ENCODE measurements at regions not wholly inside any gene's neighbourhood (a gene's known extent, or its start where the extent isn't known, plus 50 kb on each side); places are given as distances from the start of the nearest gene placed in this dataset.
"Not testable (repeated sequence)": the region's sequence is repeated elsewhere in the genome, so short reads cannot be mapped to it uniquely, and the experiment has no call there.

- no peak overlapping the region for H4K91ac ChIP-seq (ENCODE audit: low read depth, low read length, poor library complexity)
- no peak overlapping the region for H3K4me3 ChIP-seq (ENCODE audit: low read length in 2 of 2)
- H3K4me2 ChIP-seq (ENCODE audit: insufficient read depth, low read length, poor library complexity, severe bottlenecking) = no peak overlapping the region
- H3K79me1 ChIP-seq (ENCODE audit: low read depth, low read length) = no peaks in the 10 kb centered on the region
- H2BK12ac ChIP-seq (ENCODE audit: low read length) = no peak overlapping the region
- H3K23ac ChIP-seq (ENCODE audit: low read depth, low read length, poor library complexity) = no peak overlapping the region
- no peak overlapping the region for H2AK5ac ChIP-seq (ENCODE audit: low read depth, low read length)
- H2BK5ac ChIP-seq (ENCODE audit: low read length) = no peak overlapping the region
- no peak for DNase-seq (ENCODE audit: low spot score)
- no peaks in the 10 kb centered on the region for H3K36me3 ChIP-seq (replicated peaks in 1 of 2; ENCODE audit: control insufficient read depth in 2 of 2, insufficient read depth in 2 of 2, low read length in 2 of 2)
- no peak overlapping the region for H2AFZ ChIP-seq (ENCODE audit: low read length)
- H2BK120ac ChIP-seq (ENCODE audit: low read depth, low read length) = no peak overlapping the region
- H3K9ac ChIP-seq (ENCODE audit: low read depth, low read length, poor library complexity) = no peak overlapping the region
- H3K4ac ChIP-seq (ENCODE audit: low read length) = no peak overlapping the region
- H3K18ac ChIP-seq (ENCODE audit: low read length) = no peak overlapping the region
- H2BK15ac ChIP-seq (ENCODE audit: low read length) = no peak overlapping the region
- no peak overlapping the region for H4K8ac ChIP-seq (ENCODE audit: low read depth, low read length)
- no CpG with 5 or more reads among the region's 4 CpGs for WGBS, 2 donors (ENCODE audit: extremely low coverage in 2 of 2, insufficient read length in 2 of 2, insufficient replicate concordance in 1 of 2)
- H3K14ac ChIP-seq (ENCODE audit: low read length) = no peak overlapping the region
- no peak overlapping the region for H3K27ac ChIP-seq (replicated peaks; ENCODE audit: low read length)
- H3K4me1 ChIP-seq (ENCODE audit: control insufficient read depth in 2 of 2, insufficient read depth in 1 of 2, low read depth in 1 of 2, low read length in 2 of 2) = no peaks in the 10 kb centered on the region
- H3K9me3 ChIP-seq (replicated peaks in 1 of 2; ENCODE audit: control insufficient read depth in 2 of 2, insufficient read depth in 1 of 2, low read depth in 1 of 2, low read length in 2 of 2) = no peaks in the 10 kb centered on the region
- H3K27me3 ChIP-seq (ENCODE audit: control insufficient read depth in 3 of 3, insufficient read depth in 3 of 3, low read depth in 1 of 3, low read length in 3 of 3) = no peaks in the 10 kb centered on the region
Observed at GRCh38 chr5:120344181-120344580, 119.9 kb upstream of the PRR16 start.

GRCh38 chr5:120345947-120346346 lies 118.2 kb upstream of the PRR16 start:
- no peak for DNase-seq (ENCODE audit: low spot score)
- H3K36me3 ChIP-seq (replicated peaks in 1 of 2; ENCODE audit: control insufficient read depth in 2 of 2, insufficient read depth in 2 of 2, low read length in 2 of 2) = no peaks in the 10 kb centered on the region
- no peak overlapping the region for H2BK5ac ChIP-seq (ENCODE audit: low read length)
- H3K4me2 ChIP-seq (ENCODE audit: insufficient read depth, low read length, poor library complexity, severe bottlenecking) = no peak overlapping the region
- no peak overlapping the region for H3K27ac ChIP-seq (replicated peaks; ENCODE audit: low read length)
- no peak overlapping the region for H3K9ac ChIP-seq (ENCODE audit: low read depth, low read length, poor library complexity)
- H3K23ac ChIP-seq (ENCODE audit: low read depth, low read length, poor library complexity) = no peak overlapping the region
- no peak overlapping the region for H4K8ac ChIP-seq (ENCODE audit: low read depth, low read length)
- no peak overlapping the region for H2BK12ac ChIP-seq (ENCODE audit: low read length)
- H4K91ac ChIP-seq (ENCODE audit: low read depth, low read length, poor library complexity) = no peak overlapping the region
- no peak overlapping the region for H2BK15ac ChIP-seq (ENCODE audit: low read length)
- no peak overlapping the region for H3K14ac ChIP-seq (ENCODE audit: low read length)
- H3K79me1 ChIP-seq (ENCODE audit: low read depth, low read length) = no peaks in the 10 kb centered on the region
- H3K9me3 ChIP-seq (replicated peaks in 1 of 2; ENCODE audit: control insufficient read depth in 2 of 2, insufficient read depth in 1 of 2, low read depth in 1 of 2, low read length in 2 of 2) = peaks cover 0 to 3% of the 10 kb centered on the region in 2 donors
- WGBS, 2 donors (ENCODE audit: extremely low coverage in 2 of 2, insufficient read length in 2 of 2, insufficient replicate concordance in 1 of 2) = no CpG with 5 or more reads among the region's 4 CpGs
- H3K4me1 ChIP-seq (ENCODE audit: control insufficient read depth in 2 of 2, insufficient read depth in 1 of 2, low read depth in 1 of 2, low read length in 2 of 2) = no peaks in the 10 kb centered on the region
- H3K18ac ChIP-seq (ENCODE audit: low read length) = no peak overlapping the region
- H3K4me3 ChIP-seq (ENCODE audit: low read length in 2 of 2) = no peak overlapping the region
- H3K27me3 ChIP-seq (ENCODE audit: control insufficient read depth in 3 of 3, insufficient read depth in 3 of 3, low read depth in 1 of 3, low read length in 3 of 3) = no peaks in the 10 kb centered on the region
- no peak overlapping the region for H2AK5ac ChIP-seq (ENCODE audit: low read depth, low read length)
- no peak overlapping the region for H3K4ac ChIP-seq (ENCODE audit: low read length)
- H2BK120ac ChIP-seq (ENCODE audit: low read depth, low read length) = no peak overlapping the region
- no peak overlapping the region for H2AFZ ChIP-seq (ENCODE audit: low read length)

GRCh38 chr5:120351071-120351470 lies 113.0 kb upstream of the PRR16 start:
- H2AK5ac ChIP-seq (ENCODE audit: low read depth, low read length); H3K4me1 ChIP-seq (ENCODE audit: control insufficient read depth in 2 of 2, insufficient read depth in 1 of 2, low read depth in 1 of 2, low read length in 2 of 2); H3K4ac ChIP-seq (ENCODE audit: low read length); H3K4me2 ChIP-seq (ENCODE audit: insufficient read depth, low read length, poor library complexity, severe bottlenecking); H3K36me3 ChIP-seq (replicated peaks in 1 of 2; ENCODE audit: control insufficient read depth in 2 of 2, insufficient read depth in 2 of 2, low read length in 2 of 2); H3K27me3 ChIP-seq (ENCODE audit: control insufficient read depth in 3 of 3, insufficient read depth in 3 of 3, low read depth in 1 of 3, low read length in 3 of 3); H2BK120ac ChIP-seq (ENCODE audit: low read depth, low read length); H4K91ac ChIP-seq (ENCODE audit: low read depth, low read length, poor library complexity); H4K8ac ChIP-seq (ENCODE audit: low read depth, low read length); DNase-seq (ENCODE audit: low spot score); H3K4me3 ChIP-seq (ENCODE audit: low read length in 2 of 2); H2BK12ac ChIP-seq (ENCODE audit: low read length); H2AFZ ChIP-seq (ENCODE audit: low read length); H3K27ac ChIP-seq (replicated peaks; ENCODE audit: low read length); H3K18ac ChIP-seq (ENCODE audit: low read length); H3K79me1 ChIP-seq (ENCODE audit: low read depth, low read length); H3K9me3 ChIP-seq (replicated peaks in 1 of 2; ENCODE audit: control insufficient read depth in 2 of 2, insufficient read depth in 1 of 2, low read depth in 1 of 2, low read length in 2 of 2); H3K23ac ChIP-seq (ENCODE audit: low read depth, low read length, poor library complexity); H2BK15ac ChIP-seq (ENCODE audit: low read length); H3K14ac ChIP-seq (ENCODE audit: low read length); H2BK5ac ChIP-seq (ENCODE audit: low read length); H3K9ac ChIP-seq (ENCODE audit: low read depth, low read length, poor library complexity): not testable (repeated sequence)
- no CpG with 5 or more reads among the region's 5 CpGs for WGBS, 2 donors (ENCODE audit: extremely low coverage in 2 of 2, insufficient read length in 2 of 2, insufficient replicate concordance in 1 of 2)

- no peak overlapping the region for H3K27ac ChIP-seq (replicated peaks; ENCODE audit: low read length)
- H3K9me3 ChIP-seq (replicated peaks in 1 of 2; ENCODE audit: control insufficient read depth in 2 of 2, insufficient read depth in 1 of 2, low read depth in 1 of 2, low read length in 2 of 2) = peaks cover 2 to 3% of the 10 kb centered on the region in 2 donors
- H3K27me3 ChIP-seq (ENCODE audit: control insufficient read depth in 3 of 3, insufficient read depth in 3 of 3, low read depth in 1 of 3, low read length in 3 of 3) = no peaks in the 10 kb centered on the region
- no peak overlapping the region for H3K4ac ChIP-seq (ENCODE audit: low read length)
- H3K4me2 ChIP-seq (ENCODE audit: insufficient read depth, low read length, poor library complexity, severe bottlenecking) = no peak overlapping the region
- no peak overlapping the region for H3K9ac ChIP-seq (ENCODE audit: low read depth, low read length, poor library complexity)
- no peaks in the 10 kb centered on the region for H3K79me1 ChIP-seq (ENCODE audit: low read depth, low read length)
- H4K91ac ChIP-seq (ENCODE audit: low read depth, low read length, poor library complexity) = no peak overlapping the region
- no CpG with 5 or more reads among the region's 2 CpGs for WGBS, 2 donors (ENCODE audit: extremely low coverage in 2 of 2, insufficient read length in 2 of 2, insufficient replicate concordance in 1 of 2)
- no peak overlapping the region for H3K14ac ChIP-seq (ENCODE audit: low read length)
- no peak overlapping the region for H2BK5ac ChIP-seq (ENCODE audit: low read length)
- no peaks in the 10 kb centered on the region for H3K36me3 ChIP-seq (replicated peaks in 1 of 2; ENCODE audit: control insufficient read depth in 2 of 2, insufficient read depth in 2 of 2, low read length in 2 of 2)
- H3K4me1 ChIP-seq (ENCODE audit: control insufficient read depth in 2 of 2, insufficient read depth in 1 of 2, low read depth in 1 of 2, low read length in 2 of 2) = peaks cover 0 to 4% of the 10 kb centered on the region in 2 donors
- H4K8ac ChIP-seq (ENCODE audit: low read depth, low read length) = no peak overlapping the region
- no peak overlapping the region for H3K23ac ChIP-seq (ENCODE audit: low read depth, low read length, poor library complexity)
- no peak overlapping the region for H2AK5ac ChIP-seq (ENCODE audit: low read depth, low read length)
- H2BK120ac ChIP-seq (ENCODE audit: low read depth, low read length) = no peak overlapping the region
- H2BK15ac ChIP-seq (ENCODE audit: low read length) = no peak overlapping the region
- no peak overlapping the region for H3K4me3 ChIP-seq (ENCODE audit: low read length in 2 of 2)
- H2BK12ac ChIP-seq (ENCODE audit: low read length) = no peak overlapping the region
- no peak for DNase-seq (ENCODE audit: low spot score)
- H3K18ac ChIP-seq (ENCODE audit: low read length) = no peak overlapping the region
- H2AFZ ChIP-seq (ENCODE audit: low read length) = peak overlapping the region; percentile 4
Observed at GRCh38 chr5:120354126-120354525, 110.0 kb upstream of the PRR16 start.

Measured in neuronal stem cell (in vitro differentiated cells).